Esophagus muscularis mucosa (tissue), 4 donors: ENCODE measurements at regions not wholly inside any gene's neighbourhood (a gene's known extent, or its start where the extent isn't known, plus 50 kb on each side); places are given as distances from the start of the nearest gene placed in this dataset.

Source experiments
- DNase-seq: peaks from one replicate; pipeline ENCODE4 v3.0.0-alpha.2; 2017; ENCODE audit errors: extremely low spot score
- H3K27ac ChIP-seq, 4 donors: fragments of 200-600 bp; sonication (generic); replicated peaks in 1 of 4; 1 replicate in 3 of 4; 2 replicates in 1 of 4; pipeline ENCODE4 v1.5.1; 2016 to 2019; ENCODE audit warnings: mild to moderate bottlenecking in 1 of 4
- H3K27me3 ChIP-seq, 4 donors: fragments of 200-600 bp; sonication (generic); one replicate each; pipeline versions ENCODE4 v1.5.1 to v1.6.0; 2016 to 2019
- H3K36me3 ChIP-seq, 4 donors: fragments of 200-600 bp; sonication (generic); one replicate each; pipeline ENCODE4 v1.5.1; 2016 to 2019
- H3K4me1 ChIP-seq, 4 donors: fragments of 200-600 bp; sonication (generic); one replicate each; pipeline ENCODE4 v1.5.1; 2016 to 2019
- H3K4me3 ChIP-seq, 4 donors: fragments of 200-600 bp; sonication (generic); 1 replicate in 2 of 4; 2 replicates in 2 of 4; pipeline ENCODE4 v1.5.1; 2016 to 2019; ENCODE audit warnings: mild to moderate bottlenecking in 4 of 4, moderate library complexity in 1 of 4
- H3K9me3 ChIP-seq, 4 donors: fragments of 200-600 bp; sonication (generic); 1 replicate in 3 of 4; 2 replicates in 1 of 4; pipeline ENCODE4 v1.5.1; 2016 to 2019
- CTCF ChIP-seq, 3 experiments: fragments of 200-600 bp in 2 of 3; fragments of 450-650 bp in 1 of 3; sonication (generic) in 2 of 3; IDR thresholded peaks; one replicate each; pipeline ENCODE4 v1.5.1; 2017 to 2019; ENCODE audit warnings: antibody characterized with exemption in 3 of 3, mild to moderate bottlenecking in 2 of 3, moderate library complexity in 1 of 3
- EP300 ChIP-seq: sonication (generic); formaldehyde crosslinking; IDR thresholded peaks from one replicate; pipeline ENCODE4 v1.6.1; 2017; ENCODE audit warnings: antibody characterized with exemption
- POLR2A ChIP-seq: fragments of 450-650 bp; IDR thresholded peaks from one replicate; pipeline ENCODE4 v1.6.1; 2017; ENCODE audit warnings: antibody characterized with exemption, moderate library complexity, mild to moderate bottlenecking, low read depth
- POLR2AphosphoS5 ChIP-seq, 2 donors: sonication (generic); formaldehyde crosslinking; IDR thresholded peaks; one replicate each; pipeline ENCODE4 v1.6.1; 2017; ENCODE audit warnings: antibody characterized with exemption in 2 of 2
- WGBS: methylation state at CpG from one replicate; pipeline ENCODE4 v1.1.5; 2018; 5-methylcytosine and 5-hydroxymethylcytosine counted together
- intact Hi-C: fragments of 100-400 bp; cut with DNase I; formaldehyde crosslinking; loops from one replicate; pipeline ENCODE4 v1.15.1; 2023

GRCh38 chr16:86243571-86244154, 266.7 kb upstream of the FOXF1 start:
- intact Hi-C loops = no loop called here
- Histone ChIP-seq H3K9me3 (no peaks in the 10 kb centered on the region), H3K4me3 (no peak overlapping the region), H3K36me3 (no peaks in the 10 kb centered on the region), H3K27me3 (no peaks in the 10 kb centered on the region), H3K27ac (no peak overlapping the region), H3K4me1 (peaks cover 0 to 23% (median 13%) of the 10 kb centered on the region in 4 donors)
- 95% methylated on average over 7 of the region's 15 CpGs for WGBS
- TF ChIP-seq EP300 (no peak), CTCF (IDR thresholded peaks at IDR 0.05) (no peak), POLR2AphosphoS5 (IDR thresholded peaks at IDR 0.05) (no peak)
- DNase-seq = no peak

GRCh38 chr16:86244158-86244557, 266.2 kb upstream of the FOXF1 start:
- 79% methylated on average over 6 of the region's 9 CpGs for WGBS

GRCh38 chr16:86244936-86245335, 265.4 kb upstream of the FOXF1 start:
- H3K4me3 ChIP-seq = no peak overlapping the region
- no peak for DNase-seq
- no peak overlapping the region for H3K27ac ChIP-seq
- peaks cover 0 to 22% (median 13%) of the 10 kb centered on the region in 4 donors for H3K4me1 ChIP-seq
- no peaks in the 10 kb centered on the region for H3K27me3 ChIP-seq
- intact Hi-C loops = no loop called here
- 93% methylated on average over 3 of the region's 3 CpGs for WGBS
- H3K36me3 ChIP-seq = no peaks in the 10 kb centered on the region
- no peaks in the 10 kb centered on the region for H3K9me3 ChIP-seq
- TF ChIP-seq EP300 (no peak), CTCF (IDR thresholded peaks at IDR 0.05) (no peak), POLR2AphosphoS5 (IDR thresholded peaks at IDR 0.05) (no peak), POLR2A (no peak)

More at GRCh38 chr16:86244158-86244557, 266.2 kb upstream of the FOXF1 start:
- DNase-seq = no peak
- H3K27me3 ChIP-seq = no peaks in the 10 kb centered on the region
- H3K4me3 ChIP-seq = no peak overlapping the region
- no peaks in the 10 kb centered on the region for H3K9me3 ChIP-seq
- TF ChIP-seq EP300 = no peak
- no peak for TF ChIP-seq CTCF (IDR thresholded peaks at IDR 0.05)
- no peak for TF ChIP-seq POLR2AphosphoS5 (IDR thresholded peaks at IDR 0.05)
- intact Hi-C loops = no loop called here
- H3K4me1 ChIP-seq = peaks cover 0 to 23% (median 13%) of the 10 kb centered on the region in 4 donors
- H3K27ac ChIP-seq = no peak overlapping the region
- no peaks in the 10 kb centered on the region for H3K36me3 ChIP-seq

GRCh38 chr16:86245351-86245750, 265.0 kb upstream of the FOXF1 start:
- intact Hi-C loops = no loop called here
- 93% methylated on average over 4 of the region's 7 CpGs for WGBS
- DNase-seq = no peak
- Histone ChIP-seq H3K9me3 (no peaks in the 10 kb centered on the region), H3K4me1 (peaks cover 0 to 18% (median 11%) of the 10 kb centered on the region in 4 donors), H3K27me3 (no peaks in the 10 kb centered on the region), H3K4me3 (no peak overlapping the region), H3K36me3 (no peaks in the 10 kb centered on the region), H3K27ac (no peak overlapping the region)
- TF ChIP-seq POLR2A = no peak
- TF ChIP-seq EP300 = no peak
- TF ChIP-seq CTCF (IDR thresholded peaks at IDR 0.05) = no peak
- TF ChIP-seq POLR2AphosphoS5 (IDR thresholded peaks at IDR 0.05) = no peak

GRCh38 chr16:86245895-86246294, 264.4 kb upstream of the FOXF1 start:
- no peaks in the 10 kb centered on the region for H3K9me3 ChIP-seq
- H3K4me3 ChIP-seq = no peak overlapping the region
- H3K36me3 ChIP-seq = no peaks in the 10 kb centered on the region
- 96% methylated on average over 6 of the region's 6 CpGs for WGBS
- H3K27me3 ChIP-seq = no peaks in the 10 kb centered on the region
- no peak overlapping the region for H3K27ac ChIP-seq
- no peak for DNase-seq
- H3K4me1 ChIP-seq = peaks cover 0 to 13% (median 8%) of the 10 kb centered on the region in 4 donors
- no peak for TF ChIP-seq POLR2A
- TF ChIP-seq POLR2AphosphoS5 (IDR thresholded peaks at IDR 0.05) = no peak
- TF ChIP-seq EP300 = no peak
- TF ChIP-seq CTCF (IDR thresholded peaks at IDR 0.05) = no peak
- intact Hi-C loops = no loop called here
